Thyroid gland (tissue), 4 donors: ENCODE measurements at regions not wholly inside any gene's neighbourhood (a gene's known extent, or its start where the extent isn't known, plus 50 kb on each side); places are given as distances from the start of the nearest gene placed in this dataset.

Source experiments
- DNase-seq, 2 donors: peaks; one replicate each; pipeline ENCODE4 v3.0.0-alpha.2; 2019
- H3K27ac ChIP-seq, 3 donors: fragments of 200-600 bp; sonication (generic); 1 replicate in 2 of 3; 2 replicates in 1 of 3; pipeline ENCODE4 v1.5.1; 2016 to 2019; ENCODE audit warnings: mild to moderate bottlenecking in 1 of 3, moderate library complexity in 1 of 3
- H3K27me3 ChIP-seq: fragments of 200-600 bp; sonication (generic); one replicate; pipeline ENCODE4 v1.5.1; 2019
- H3K36me3 ChIP-seq, 2 donors: fragments of 200-600 bp; sonication (generic); one replicate each; pipeline ENCODE4 v1.5.1; 2016 to 2019
- H3K4me1 ChIP-seq, 2 donors: fragments of 200-600 bp; sonication (generic); one replicate each; pipeline ENCODE4 v1.5.1; 2017 to 2019
- H3K4me3 ChIP-seq, 3 donors: fragments of 200-600 bp; sonication (generic); replicated peaks in 1 of 3; 1 replicate in 2 of 3; 2 replicates in 1 of 3; pipeline ENCODE4 v1.5.1; 2016; ENCODE audit warnings: mild to moderate bottlenecking in 1 of 3
- H3K9me3 ChIP-seq: fragments of 200-600 bp; sonication (generic); one replicate; pipeline ENCODE4 v1.5.1; 2017
- POLR2A ChIP-seq, 2 donors: fragments of 450-650 bp; IDR thresholded peaks; one replicate each; pipeline ENCODE4 v1.6.1; 2017; ENCODE audit warnings: antibody characterized with exemption in 2 of 2, mild to moderate bottlenecking in 2 of 2, moderate library complexity in 1 of 2
- WGBS, 2 donors: methylation state at CpG; one replicate each; pipeline ENCODE4 v1.1.5; 2017; 5-methylcytosine and 5-hydroxymethylcytosine counted together
- intact Hi-C: fragments of 100-400 bp; cut with DNase I; formaldehyde crosslinking; loops from one replicate; pipeline ENCODE4 v1.15.1; 2023
- TF ChIP-seq, protein P1 (sequence below), 6 experiments: fragments of 200-600 bp in 3 of 6; fragments of 450-650 bp in 3 of 6; sonication (generic) in 3 of 6; IDR thresholded peaks; one replicate each; pipeline ENCODE4 v1.5.1; 2016 to 2019; ENCODE audit warnings: antibody characterized with exemption in 6 of 6, mild to moderate bottlenecking in 2 of 6, inconsistent platforms in 1 of 6, moderate library complexity in 1 of 6

GRCh38 chr13:26934096-26934495 is 173.5 kb upstream of the GPR12 start:
- intact Hi-C loops: no loop called here
- WGBS, 2 donors: 73 to 85% methylated on average over 7 of the region's 7 CpGs

DNA sequence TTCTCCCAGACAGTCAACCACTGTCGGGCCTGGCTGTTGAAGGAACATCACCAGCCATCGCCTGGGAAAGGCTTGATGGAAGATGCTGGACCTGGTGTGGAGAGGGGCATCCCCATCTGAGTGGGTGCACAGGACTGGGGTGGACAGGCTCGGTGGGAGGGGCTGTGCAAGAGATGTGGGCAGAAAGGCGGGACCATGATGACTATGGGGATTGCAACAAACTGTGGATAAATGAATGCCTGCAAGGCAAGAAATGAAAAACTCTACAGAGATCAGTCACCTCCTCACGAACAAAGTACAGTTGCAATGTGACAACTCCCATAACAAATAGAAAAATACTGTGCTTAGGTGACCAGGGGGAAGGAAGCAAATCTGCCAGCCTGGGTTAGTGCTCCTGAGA is 171.9 kb upstream of the GPR12 start:
- no peak for TF ChIP-seq POLR2A (IDR thresholded peaks at IDR 0.05)
- TF ChIP-seq, protein P1, sequence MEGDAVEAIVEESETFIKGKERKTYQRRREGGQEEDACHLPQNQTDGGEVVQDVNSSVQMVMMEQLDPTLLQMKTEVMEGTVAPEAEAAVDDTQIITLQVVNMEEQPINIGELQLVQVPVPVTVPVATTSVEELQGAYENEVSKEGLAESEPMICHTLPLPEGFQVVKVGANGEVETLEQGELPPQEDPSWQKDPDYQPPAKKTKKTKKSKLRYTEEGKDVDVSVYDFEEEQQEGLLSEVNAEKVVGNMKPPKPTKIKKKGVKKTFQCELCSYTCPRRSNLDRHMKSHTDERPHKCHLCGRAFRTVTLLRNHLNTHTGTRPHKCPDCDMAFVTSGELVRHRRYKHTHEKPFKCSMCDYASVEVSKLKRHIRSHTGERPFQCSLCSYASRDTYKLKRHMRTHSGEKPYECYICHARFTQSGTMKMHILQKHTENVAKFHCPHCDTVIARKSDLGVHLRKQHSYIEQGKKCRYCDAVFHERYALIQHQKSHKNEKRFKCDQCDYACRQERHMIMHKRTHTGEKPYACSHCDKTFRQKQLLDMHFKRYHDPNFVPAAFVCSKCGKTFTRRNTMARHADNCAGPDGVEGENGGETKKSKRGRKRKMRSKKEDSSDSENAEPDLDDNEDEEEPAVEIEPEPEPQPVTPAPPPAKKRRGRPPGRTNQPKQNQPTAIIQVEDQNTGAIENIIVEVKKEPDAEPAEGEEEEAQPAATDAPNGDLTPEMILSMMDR (IDR thresholded peaks at IDR 0.05): no peak
- Histone ChIP-seq H3K27me3 (no peaks in the 10 kb centered on the region), H3K36me3 (no peaks in the 10 kb centered on the region), H3K4me1 (no peaks in the 10 kb centered on the region), H3K4me3 (no peak overlapping the region), H3K9me3 (no peaks in the 10 kb centered on the region), H3K27ac (no peak overlapping the region)
- 77 to 84% methylated on average over 5 of the region's 5 CpGs for WGBS, 2 donors
- intact Hi-C loops: no loop called here
- no peak for DNase-seq

More at GRCh38 chr13:26934096-26934495, 173.5 kb upstream of the GPR12 start:
- H3K4me1 ChIP-seq: no peaks in the 10 kb centered on the region
- TF ChIP-seq, protein P1 (IDR thresholded peaks at IDR 0.05): no peak
- TF ChIP-seq POLR2A (IDR thresholded peaks at IDR 0.05): no peak
- no peaks in the 10 kb centered on the region for H3K9me3 ChIP-seq
- no peak overlapping the region for H3K4me3 ChIP-seq
- no peak for DNase-seq
- no peaks in the 10 kb centered on the region for H3K27me3 ChIP-seq
- H3K36me3 ChIP-seq: no peaks in the 10 kb centered on the region
- no peak overlapping the region for H3K27ac ChIP-seq

DNA sequence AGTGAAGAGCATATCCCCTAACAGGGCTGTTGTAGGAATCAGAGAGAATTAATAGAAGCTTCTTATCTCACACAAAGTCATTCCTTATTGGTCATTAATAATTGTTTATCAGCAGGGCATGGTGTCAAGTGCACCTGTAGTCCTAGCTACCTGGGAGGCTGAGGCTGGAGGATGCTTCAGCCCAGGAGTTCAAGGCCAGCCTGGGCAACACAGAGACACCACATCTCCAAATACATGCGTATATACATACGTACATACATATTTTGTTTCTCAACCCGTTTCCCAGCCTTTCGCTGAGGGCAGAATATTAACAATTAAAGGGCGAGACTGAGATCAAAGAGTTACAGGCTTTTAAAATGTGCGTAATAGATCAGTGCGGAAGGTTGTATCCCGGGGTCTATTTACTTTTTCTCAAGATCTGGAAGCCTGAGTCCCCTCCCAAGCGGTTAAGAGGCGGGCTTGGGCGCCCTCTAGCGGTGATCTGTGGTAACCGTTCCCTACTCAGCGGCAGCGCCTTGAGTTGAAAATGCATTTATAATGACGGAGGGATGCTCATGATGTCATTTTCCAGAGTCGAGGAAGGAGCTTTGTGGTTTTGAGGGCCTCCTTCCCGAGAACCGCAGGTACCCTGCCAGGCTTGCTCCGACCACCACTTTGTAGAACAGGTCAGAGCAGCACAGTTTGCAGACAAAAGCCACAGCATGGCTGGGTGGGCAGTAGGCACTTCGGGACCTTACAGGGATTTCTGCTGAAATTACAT is 169.6 kb upstream of the GPR12 start:
- intact Hi-C loops: no loop called here

DNA sequence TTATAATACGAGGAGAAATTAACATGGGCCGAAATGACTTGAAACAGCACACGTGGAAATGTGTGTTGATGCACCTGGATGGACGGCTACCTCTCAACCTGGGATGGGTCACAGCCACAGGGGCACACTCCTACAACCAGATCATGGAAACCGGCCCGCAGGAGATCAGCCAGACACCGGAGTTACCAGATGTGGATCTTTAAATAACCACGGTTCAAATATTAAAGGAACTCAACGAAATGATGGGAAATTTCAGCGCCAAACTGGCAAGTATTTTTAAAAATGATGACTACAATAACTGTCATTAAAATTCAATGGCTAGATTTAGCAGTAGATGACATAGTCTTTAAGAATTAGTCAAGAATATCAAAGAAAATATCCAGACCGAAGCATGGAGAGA is 166.9 kb upstream of the GPR12 start:
- H3K4me1 ChIP-seq: peaks cover 0 to 5% of the 10 kb centered on the region in 2 donors
- no peaks in the 10 kb centered on the region for H3K27me3 ChIP-seq
- TF ChIP-seq POLR2A (IDR thresholded peaks at IDR 0.05): no peak
- TF ChIP-seq, protein P1 (IDR thresholded peaks at IDR 0.05): no peak
- H3K36me3 ChIP-seq: no peaks in the 10 kb centered on the region
- no peaks in the 10 kb centered on the region for H3K9me3 ChIP-seq
- intact Hi-C loops: no loop called here
- H3K27ac ChIP-seq: no peak overlapping the region
- H3K4me3 ChIP-seq: no peak overlapping the region
- no peak for DNase-seq
- 86% methylated on average over 11 of the region's 11 CpGs for WGBS, 2 donors

More for the DNA sequence above, 169.6 kb upstream of the GPR12 start:
- WGBS, 2 donors: 14 to 20% methylated on average over 15 to 21 of the region's 21 CpGs
- no peak overlapping the region for H3K4me3 ChIP-seq
- no peaks in the 10 kb centered on the region for H3K4me1 ChIP-seq
- DNase-seq: peak; percentile 47 to 66
- TF ChIP-seq POLR2A (IDR thresholded peaks at IDR 0.05): no peak
- TF ChIP-seq, protein P1 (IDR thresholded peaks at IDR 0.05): peak; percentile 65 to 97 (median 74)
- no peaks in the 10 kb centered on the region for H3K9me3 ChIP-seq
- no peaks in the 10 kb centered on the region for H3K27me3 ChIP-seq
- H3K27ac ChIP-seq: no peak overlapping the region
- H3K36me3 ChIP-seq: no peaks in the 10 kb centered on the region

DNA sequence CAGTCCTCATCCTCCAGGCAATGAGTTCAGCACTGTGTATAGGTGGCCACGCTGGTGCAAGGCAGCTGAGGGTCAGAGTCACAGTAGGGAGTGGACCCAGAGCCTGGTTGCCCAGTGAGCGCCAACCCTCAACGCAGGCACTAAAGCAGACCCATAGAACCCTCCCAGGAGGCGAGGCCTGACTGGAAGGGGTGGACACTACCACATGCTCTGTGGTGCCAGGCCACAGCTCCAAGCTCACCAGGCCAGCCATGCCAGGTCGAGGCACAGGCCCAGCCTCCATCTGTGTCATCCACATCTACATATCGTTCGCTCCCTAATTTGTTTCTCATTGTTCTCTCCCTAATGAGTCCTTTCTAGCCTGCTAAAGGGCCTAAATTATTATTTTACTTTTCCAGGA is 165.8 kb upstream of the GPR12 start:
- Histone ChIP-seq H3K27me3 (no peaks in the 10 kb centered on the region), H3K27ac (no peak overlapping the region), H3K4me3 (no peak overlapping the region), H3K4me1 (peaks cover 0 to 5% of the 10 kb centered on the region in 2 donors), H3K9me3 (no peaks in the 10 kb centered on the region), H3K36me3 (no peaks in the 10 kb centered on the region)
- WGBS, 2 donors: 87 to 92% methylated on average over 7 of the region's 7 CpGs
- intact Hi-C loops: no loop called here
- DNase-seq: no peak
- no peak for TF ChIP-seq POLR2A (IDR thresholded peaks at IDR 0.05)
- TF ChIP-seq, protein P1 (IDR thresholded peaks at IDR 0.05): no peak
